ENCODE measurements at regions not wholly inside any gene's neighbourhood (a gene's known extent, or its start where the extent isn't known, plus 50 kb on each side); places are given as distances from the start of the nearest gene placed in this dataset.
A peak's percentile ranks its signal among the peaks of the same experiment; 100 is the strongest.

DNA sequence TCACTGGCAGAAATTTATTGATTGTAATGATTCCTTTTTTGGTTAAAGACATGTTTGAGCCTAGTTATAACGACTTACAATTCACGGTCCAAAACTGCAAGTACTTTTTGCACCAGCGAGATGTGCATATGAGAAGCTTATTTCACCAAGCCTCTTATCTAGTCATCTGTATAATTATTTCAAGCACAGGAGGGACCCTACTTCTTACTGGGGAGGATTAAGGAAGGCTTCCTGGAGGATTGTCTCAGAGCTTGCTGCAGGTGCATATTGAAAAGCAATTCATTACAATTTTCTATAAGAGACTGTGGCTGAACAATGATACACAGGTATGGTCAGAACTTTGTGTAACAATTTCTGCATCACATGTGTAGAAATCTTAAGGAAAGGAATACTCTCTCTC lies 152.9 kb downstream of the CAND1 start:
- TF ChIP-seq, protein P1, sequence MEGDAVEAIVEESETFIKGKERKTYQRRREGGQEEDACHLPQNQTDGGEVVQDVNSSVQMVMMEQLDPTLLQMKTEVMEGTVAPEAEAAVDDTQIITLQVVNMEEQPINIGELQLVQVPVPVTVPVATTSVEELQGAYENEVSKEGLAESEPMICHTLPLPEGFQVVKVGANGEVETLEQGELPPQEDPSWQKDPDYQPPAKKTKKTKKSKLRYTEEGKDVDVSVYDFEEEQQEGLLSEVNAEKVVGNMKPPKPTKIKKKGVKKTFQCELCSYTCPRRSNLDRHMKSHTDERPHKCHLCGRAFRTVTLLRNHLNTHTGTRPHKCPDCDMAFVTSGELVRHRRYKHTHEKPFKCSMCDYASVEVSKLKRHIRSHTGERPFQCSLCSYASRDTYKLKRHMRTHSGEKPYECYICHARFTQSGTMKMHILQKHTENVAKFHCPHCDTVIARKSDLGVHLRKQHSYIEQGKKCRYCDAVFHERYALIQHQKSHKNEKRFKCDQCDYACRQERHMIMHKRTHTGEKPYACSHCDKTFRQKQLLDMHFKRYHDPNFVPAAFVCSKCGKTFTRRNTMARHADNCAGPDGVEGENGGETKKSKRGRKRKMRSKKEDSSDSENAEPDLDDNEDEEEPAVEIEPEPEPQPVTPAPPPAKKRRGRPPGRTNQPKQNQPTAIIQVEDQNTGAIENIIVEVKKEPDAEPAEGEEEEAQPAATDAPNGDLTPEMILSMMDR (IDR thresholded peaks at IDR 0.05; ENCODE audit: low read depth, low read length, missing control alignments), result no peak
- no peak for DNase-seq (ENCODE audit: low read depth)
- H3K4me3 ChIP-seq (ENCODE audit: low read depth, low read length), result no peak overlapping the region
- in situ Hi-C loops (cut with HindIII; ENCODE audit: low sequenced_read_pairs), result no loop called here

DNA sequence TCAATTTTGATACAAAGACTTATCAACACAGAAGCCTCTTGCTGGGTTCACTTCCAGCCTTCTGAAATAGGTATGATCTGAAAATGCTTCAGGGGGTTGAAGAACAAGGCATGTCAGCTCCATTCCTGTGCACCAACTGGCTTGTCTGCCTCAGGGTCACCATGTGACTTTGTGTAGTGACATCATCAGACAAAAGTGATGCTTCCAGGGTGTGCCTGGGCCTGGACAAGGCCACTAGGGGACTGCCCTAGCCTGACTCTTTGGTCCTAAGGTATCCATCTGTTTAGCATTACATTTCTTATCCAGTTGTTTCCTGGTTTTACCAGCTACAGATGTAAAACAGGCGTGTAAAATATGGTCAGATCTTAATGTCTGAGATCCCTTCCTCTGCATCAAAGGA lies 155.6 kb downstream of the CAND1 start:
- H3K4me3 ChIP-seq (ENCODE audit: low read depth, low read length), result no peak overlapping the region
- DNase-seq (ENCODE audit: low read depth), result no peak
- TF ChIP-seq, protein P1 (IDR thresholded peaks at IDR 0.05; ENCODE audit: low read depth, low read length, missing control alignments), result no peak
- in situ Hi-C loops (cut with HindIII; ENCODE audit: low sequenced_read_pairs), result no loop called here

DNA sequence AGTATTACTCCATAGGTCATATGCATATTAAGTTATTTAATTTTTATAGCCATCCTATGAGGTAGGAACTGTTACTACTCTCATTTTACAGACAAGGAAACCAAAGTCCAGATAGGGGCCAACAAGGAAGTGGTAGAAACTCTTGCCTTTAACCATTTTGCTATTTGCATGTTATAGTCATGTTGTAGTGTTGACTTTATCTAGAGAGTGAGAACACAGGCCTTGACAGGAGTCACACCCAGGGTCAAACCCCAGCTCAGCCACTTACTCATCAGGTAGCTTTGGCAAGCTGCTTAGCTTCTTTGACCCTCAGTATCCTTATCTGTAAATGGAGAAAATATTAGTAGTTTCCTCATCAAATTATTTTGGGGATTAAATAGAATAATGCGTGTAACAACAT lies 156.2 kb downstream of the CAND1 start:
- no peak overlapping the region for H3K4me3 ChIP-seq (ENCODE audit: low read depth, low read length)
- DNase-seq (ENCODE audit: low read depth), result no peak
- in situ Hi-C loops (cut with HindIII; ENCODE audit: low sequenced_read_pairs), result no loop called here
- TF ChIP-seq, protein P1 (IDR thresholded peaks at IDR 0.05; ENCODE audit: low read depth, low read length, missing control alignments), result no peak

DNA sequence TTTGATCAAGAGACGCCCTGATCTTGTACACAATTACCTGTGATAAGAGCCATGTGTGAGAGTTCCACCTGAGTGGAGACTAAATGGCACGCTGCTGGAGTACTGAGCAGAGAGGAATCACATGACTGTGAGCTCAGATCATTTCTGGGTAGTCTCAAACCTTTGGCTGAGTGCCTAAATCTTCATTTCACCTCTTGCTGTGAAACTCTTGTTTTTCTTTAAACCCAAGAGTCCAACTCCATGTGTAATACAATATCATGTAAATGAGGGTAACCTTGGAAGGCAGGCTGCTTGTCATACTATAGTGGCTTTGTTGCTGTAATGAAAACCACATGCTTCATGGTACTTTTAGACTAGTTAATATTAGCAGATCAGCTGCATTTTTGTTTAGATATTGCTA lies 156.9 kb downstream of the CAND1 start:
- in situ Hi-C loops (cut with HindIII; ENCODE audit: low sequenced_read_pairs), result no loop called here
- TF ChIP-seq, protein P1 (IDR thresholded peaks at IDR 0.05; ENCODE audit: low read depth, low read length, missing control alignments), result no peak
- peak; percentile 96 for DNase-seq (ENCODE audit: low read depth)
- no peak overlapping the region for H3K4me3 ChIP-seq (ENCODE audit: low read depth, low read length)

DNA sequence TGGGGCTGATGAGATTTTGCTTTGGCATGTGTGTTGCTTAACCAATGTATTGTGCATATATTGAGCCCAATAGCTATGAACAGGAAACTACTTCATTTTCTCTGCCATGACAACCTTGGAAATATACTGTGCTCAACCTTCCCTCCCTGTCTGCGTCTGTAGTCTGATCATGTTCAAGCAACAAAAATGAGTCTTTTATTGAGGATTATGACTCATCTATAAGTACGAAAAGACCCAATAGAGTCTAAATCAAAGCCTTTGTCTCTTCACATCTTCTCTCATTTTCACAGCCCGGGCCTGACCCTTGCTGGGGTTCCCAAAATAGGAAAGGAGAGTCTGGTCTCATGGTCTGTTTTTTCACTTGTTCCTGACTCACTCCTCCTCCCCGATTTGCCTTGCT lies 158.2 kb downstream of the CAND1 start:
- no peak overlapping the region for H3K4me3 ChIP-seq (ENCODE audit: low read depth, low read length)
- TF ChIP-seq, protein P1 (IDR thresholded peaks at IDR 0.05; ENCODE audit: low read depth, low read length, missing control alignments), result no peak
- no peak for DNase-seq (ENCODE audit: low read depth)
- in situ Hi-C loops (cut with HindIII; ENCODE audit: low sequenced_read_pairs), result no loop called here

DNA sequence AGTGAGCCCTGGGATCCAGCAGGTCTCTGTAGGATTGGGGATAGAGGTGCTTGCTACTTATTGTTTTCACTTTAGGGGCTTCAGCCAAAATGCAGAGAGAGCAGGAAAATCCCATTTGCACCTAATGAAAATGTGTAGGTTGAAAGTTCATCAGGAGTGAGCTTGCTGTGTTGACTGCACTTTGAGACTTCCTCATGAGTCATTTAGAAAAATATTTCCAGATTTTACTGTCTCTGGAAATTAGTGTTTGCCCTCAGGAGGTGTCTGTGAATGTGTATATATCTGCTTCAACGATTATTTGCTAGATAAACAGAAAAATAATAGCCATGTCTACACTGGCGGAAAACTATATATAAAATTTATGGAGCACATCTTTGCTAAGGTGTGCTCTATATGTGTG lies 159.3 kb downstream of the CAND1 start:
- TF ChIP-seq, protein P1 (IDR thresholded peaks at IDR 0.05; ENCODE audit: low read depth, low read length, missing control alignments), result no peak
- no peak overlapping the region for H3K4me3 ChIP-seq (ENCODE audit: low read depth, low read length)
- DNase-seq (ENCODE audit: low read depth), result no peak
- in situ Hi-C loops (cut with HindIII; ENCODE audit: low sequenced_read_pairs), result no loop called here

All from astrocyte of the cerebellum (primary cell).